Testis (tissue), 2 donors: ENCODE measurements at regions not wholly inside any gene's neighbourhood (a gene's known extent, or its start where the extent isn't known, plus 50 kb on each side); places are given as distances from the start of the nearest gene placed in this dataset.

Experiments
- DNase-seq: peaks from one replicate; pipeline ENCODE4 v3.0.0-alpha.2; 2019
- H3K27ac ChIP-seq, 2 donors: fragments of 200-600 bp; sonication (generic); one replicate each; pipeline ENCODE4 v1.5.1; 2019
- H3K27me3 ChIP-seq: fragments of 200-600 bp; sonication (generic); one replicate; pipeline ENCODE4 v1.5.1; 2019
- H3K36me3 ChIP-seq: fragments of 200-600 bp; sonication (generic); one replicate; pipeline ENCODE4 v1.5.1; 2017; ENCODE audit warnings: low read depth; ENCODE audit errors: missing control alignments
- H3K4me1 ChIP-seq: fragments of 200-600 bp; sonication (generic); one replicate; pipeline ENCODE4 v1.5.1; 2019
- H3K4me3 ChIP-seq, 2 donors: fragments of 200-600 bp; sonication (generic); one replicate each; pipeline ENCODE4 v1.5.1; 2017 to 2019
- H3K9me3 ChIP-seq: fragments of 200-600 bp; sonication (generic); one replicate; pipeline ENCODE4 v1.5.1; 2017
- CTCF ChIP-seq, 3 experiments: fragments of 450-650 bp in 2 of 3; fragments of 200-600 bp in 1 of 3; sonication (generic) in 1 of 3; IDR thresholded peaks; one replicate each; pipeline ENCODE4 v1.5.1; 2016 to 2019; ENCODE audit warnings: antibody characterized with exemption in 3 of 3, mild to moderate bottlenecking in 2 of 3, moderate library complexity in 1 of 3
- POLR2A ChIP-seq: fragments of 450-650 bp; IDR thresholded peaks from one replicate; pipeline ENCODE4 v1.6.1; 2017; ENCODE audit warnings: antibody characterized with exemption, mild to moderate bottlenecking, moderate library complexity
- WGBS, 2 donors: methylation state at CpG; one replicate each; pipeline ENCODE4 v1.1.5; 2018; 5-methylcytosine and 5-hydroxymethylcytosine counted together
- intact Hi-C: fragments of 100-400 bp; cut with DNase I; formaldehyde crosslinking; loops from one replicate; pipeline ENCODE4 v1.15.1; 2023; ENCODE audit warnings: low total_unique reads

GRCh38 chr4:159776961-159777360, 674.1 kb downstream of the RAPGEF2 start:
- Histone ChIP-seq H3K4me1 (no peaks in the 10 kb centered on the region), H3K9me3 (no peaks in the 10 kb centered on the region), H3K27me3 (no peaks in the 10 kb centered on the region), H3K36me3 (no peaks in the 10 kb centered on the region), H3K27ac (no peak overlapping the region), H3K4me3 (no peak overlapping the region)
- 72 to 73% methylated on average over 2 of the region's 2 CpGs for WGBS, 2 donors
- intact Hi-C loops, result no loop called here
- TF ChIP-seq CTCF (IDR thresholded peaks at IDR 0.05) (no peak), POLR2A (no peak)
- DNase-seq, result no peak

- no peak for TF ChIP-seq CTCF (IDR thresholded peaks at IDR 0.05)
- no peak for TF ChIP-seq POLR2A
- DNase-seq, result no peak
- Histone ChIP-seq H3K9me3 (no peaks in the 10 kb centered on the region), H3K27ac (no peak overlapping the region), H3K4me1 (no peaks in the 10 kb centered on the region), H3K27me3 (no peaks in the 10 kb centered on the region), H3K4me3 (no peak overlapping the region), H3K36me3 (no peaks in the 10 kb centered on the region)
- 82 to 83% methylated on average over 4 of the region's 4 CpGs for WGBS, 2 donors
- intact Hi-C loops, result no loop called here
Measured at GRCh38 chr4:159777689-159778088, 674.8 kb downstream of the RAPGEF2 start.

- H3K9me3 ChIP-seq, result no peaks in the 10 kb centered on the region
- no peak overlapping the region for H3K4me3 ChIP-seq
- no peaks in the 10 kb centered on the region for H3K4me1 ChIP-seq
- H3K36me3 ChIP-seq, result no peaks in the 10 kb centered on the region
- intact Hi-C loops, result no loop called here
- H3K27ac ChIP-seq, result no peak overlapping the region
- DNase-seq, result no peak
- H3K27me3 ChIP-seq, result no peaks in the 10 kb centered on the region
- TF ChIP-seq POLR2A (no peak), CTCF (IDR thresholded peaks at IDR 0.05) (no peak)
Measured at GRCh38 chr4:159778298-159778697, 675.4 kb downstream of the RAPGEF2 start.

GRCh38 chr4:159779716-159780115, 676.8 kb downstream of the RAPGEF2 start:
- Histone ChIP-seq H3K36me3 (no peaks in the 10 kb centered on the region), H3K4me1 (no peaks in the 10 kb centered on the region), H3K4me3 (no peak overlapping the region), H3K27ac (no peak overlapping the region), H3K27me3 (no peaks in the 10 kb centered on the region), H3K9me3 (no peaks in the 10 kb centered on the region)
- intact Hi-C loops, result no loop called here
- TF ChIP-seq POLR2A (no peak), CTCF (IDR thresholded peaks at IDR 0.05) (no peak)
- DNase-seq, result no peak
- WGBS, 2 donors, result 66 to 72% methylated on average over 3 of the region's 3 CpGs

- intact Hi-C loops, result no loop called here
- no peak overlapping the region for H3K27ac ChIP-seq
- H3K27me3 ChIP-seq, result no peaks in the 10 kb centered on the region
- no peaks in the 10 kb centered on the region for H3K9me3 ChIP-seq
- no peak overlapping the region for H3K4me3 ChIP-seq
- no peak for TF ChIP-seq POLR2A
- TF ChIP-seq CTCF (IDR thresholded peaks at IDR 0.05), result no peak
- 90 to 98% methylated on average over 2 of the region's 2 CpGs for WGBS, 2 donors
- H3K4me1 ChIP-seq, result no peaks in the 10 kb centered on the region
- no peaks in the 10 kb centered on the region for H3K36me3 ChIP-seq
- DNase-seq, result no peak
Measured at GRCh38 chr4:159780196-159780922, 677.5 kb downstream of the RAPGEF2 start.
